ENCODE measurements at regions not wholly inside any gene's neighbourhood (a gene's known extent, or its start where the extent isn't known, plus 50 kb on each side); places are given as distances from the start of the nearest gene placed in this dataset.

DNA sequence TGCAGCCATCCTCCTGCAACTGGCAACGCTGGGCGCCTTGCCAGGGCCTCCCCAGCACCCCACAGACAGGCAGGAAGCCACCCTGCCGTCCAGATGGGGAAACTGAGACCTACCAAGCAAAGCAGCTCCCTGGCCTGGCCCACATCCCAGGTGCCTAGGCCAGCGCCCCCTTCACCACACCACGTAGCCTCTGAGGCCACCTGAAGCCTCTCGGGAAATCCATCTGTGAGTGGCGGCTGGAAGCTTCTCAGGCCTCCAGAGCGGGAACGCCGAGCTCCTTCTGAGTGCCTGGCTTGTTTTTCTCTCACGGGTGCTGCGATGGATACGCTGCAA, 58.7 kb downstream of the UNCX start:
- TF ChIP-seq, protein P1, sequence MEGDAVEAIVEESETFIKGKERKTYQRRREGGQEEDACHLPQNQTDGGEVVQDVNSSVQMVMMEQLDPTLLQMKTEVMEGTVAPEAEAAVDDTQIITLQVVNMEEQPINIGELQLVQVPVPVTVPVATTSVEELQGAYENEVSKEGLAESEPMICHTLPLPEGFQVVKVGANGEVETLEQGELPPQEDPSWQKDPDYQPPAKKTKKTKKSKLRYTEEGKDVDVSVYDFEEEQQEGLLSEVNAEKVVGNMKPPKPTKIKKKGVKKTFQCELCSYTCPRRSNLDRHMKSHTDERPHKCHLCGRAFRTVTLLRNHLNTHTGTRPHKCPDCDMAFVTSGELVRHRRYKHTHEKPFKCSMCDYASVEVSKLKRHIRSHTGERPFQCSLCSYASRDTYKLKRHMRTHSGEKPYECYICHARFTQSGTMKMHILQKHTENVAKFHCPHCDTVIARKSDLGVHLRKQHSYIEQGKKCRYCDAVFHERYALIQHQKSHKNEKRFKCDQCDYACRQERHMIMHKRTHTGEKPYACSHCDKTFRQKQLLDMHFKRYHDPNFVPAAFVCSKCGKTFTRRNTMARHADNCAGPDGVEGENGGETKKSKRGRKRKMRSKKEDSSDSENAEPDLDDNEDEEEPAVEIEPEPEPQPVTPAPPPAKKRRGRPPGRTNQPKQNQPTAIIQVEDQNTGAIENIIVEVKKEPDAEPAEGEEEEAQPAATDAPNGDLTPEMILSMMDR (IDR thresholded peaks at IDR 0.05; ENCODE audit: borderline replicate concordance, extremely low read depth, low read length, poor library complexity, severe bottlenecking) = no peak
- no peak for TF ChIP-seq EZH2 (IDR thresholded peaks at IDR 0.05; ENCODE audit: borderline replicate concordance, low read depth, low read length, severe bottlenecking)

All from DND-41 (cell line).